OCI-LY1 (cell line): ENCODE measurements at regions not wholly inside any gene's neighbourhood (a gene's known extent, or its start where the extent isn't known, plus 50 kb on each side); places are given as distances from the start of the nearest gene placed in this dataset.

Experiments used
- H2AFZ ChIP-seq: fragments of 200-600 bp; sonication (generic), shearing (Covaris generic); 2 replicates; pipeline ENCODE4 v1.6.0; 2014; ENCODE audit warnings: antibody characterized with exemption, mild to moderate bottlenecking, low read length
- H3F3A ChIP-seq: fragments of 200-600 bp; sonication (generic), shearing (Covaris generic); 2 replicates; pipeline ENCODE4 v1.6.0; 2014; ENCODE audit warnings: mild to moderate bottlenecking, antibody characterized with exemption, low read length, moderate library complexity; ENCODE audit not compliant: insufficient read depth
- H3K27ac ChIP-seq: fragments of 200-600 bp; sonication (generic); 2 replicates; pipeline ENCODE4 v1.5.1; 2014; ENCODE audit warnings: low read length, mixed run types, mild to moderate bottlenecking, low read depth; ENCODE audit not compliant: poor library complexity, severe bottlenecking
- H3K27me3 ChIP-seq: fragments of 200-600 bp; sonication (generic); 2 replicates; pipeline ENCODE4 v1.6.0; 2014; ENCODE audit warnings: antibody characterized with exemption, mild to moderate bottlenecking, low read length, moderate library complexity; ENCODE audit not compliant: insufficient read depth
- H3K36me3 ChIP-seq: fragments of 200-600 bp; sonication (generic); 2 replicates; pipeline ENCODE4 v1.6.1; 2014; ENCODE audit warnings: mild to moderate bottlenecking, antibody characterized with exemption, low read length, moderate library complexity, mixed read lengths; ENCODE audit not compliant: insufficient read depth
- H3K4me1 ChIP-seq: fragments of 200-600 bp; sonication (generic); 2 replicates; pipeline ENCODE4 v1.5.1; 2014; ENCODE audit warnings: mild to moderate bottlenecking, low read length, moderate library complexity; ENCODE audit not compliant: insufficient read depth, severe bottlenecking
- H3K4me2 ChIP-seq: fragments of 200-600 bp; sonication (generic), shearing (Covaris generic); 2 replicates; pipeline ENCODE4 v1.6.1; 2014; ENCODE audit warnings: low read length
- H3K4me3 ChIP-seq: fragments of 200-600 bp; sonication (generic); 2 replicates; pipeline ENCODE4 v1.5.1; 2014; ENCODE audit warnings: low read length, low read depth, mild to moderate bottlenecking, mixed read lengths; ENCODE audit not compliant: poor library complexity, severe bottlenecking
- H3K79me2 ChIP-seq: fragments of 200-600 bp; shearing (Covaris generic); 2 replicates; pipeline ENCODE4 v1.6.1; 2016; ENCODE audit warnings: mixed run types, low read length, mixed read lengths; ENCODE audit not compliant: insufficient read depth
- H3K9ac ChIP-seq: fragments of 200-600 bp; sonication (generic), shearing (Covaris generic); 2 replicates; pipeline ENCODE4 v1.6.1; 2014; ENCODE audit warnings: mild to moderate bottlenecking, low read length, mixed read lengths
- H3K9me2 ChIP-seq: fragments of 200-600 bp; sonication (generic), shearing (Covaris generic); 2 replicates; pipeline ENCODE4 v1.6.1; 2014; ENCODE audit warnings: low read depth, mild to moderate bottlenecking, low read length, mixed read lengths
- H3K9me3 ChIP-seq: fragments of 200-600 bp; shearing (Covaris generic); 2 replicates; pipeline ENCODE4 v1.6.1; 2014; ENCODE audit warnings: low read length, mixed read lengths
- H4K20me1 ChIP-seq: fragments of 200-600 bp; sonication (generic), shearing (Covaris generic); 2 replicates; pipeline ENCODE4 v1.6.0; 2016; ENCODE audit warnings: mild to moderate bottlenecking, low read length; ENCODE audit not compliant: insufficient read depth
- EZH2 ChIP-seq: fragments of 200-600 bp; sonication (generic), shearing (Covaris generic); IDR thresholded peaks from 2 replicates; pipeline ENCODE4 v1.8.0; 2017; ENCODE audit warnings: borderline replicate concordance, mixed run types, mild to moderate bottlenecking, antibody characterized with exemption, low read length, moderate library complexity, mixed read lengths
- TF ChIP-seq, protein P1 (sequence below): fragments of 200-600 bp; sonication (generic), shearing (Covaris generic); IDR thresholded peaks from 2 replicates; pipeline ENCODE4 v1.5.1; 2017; ENCODE audit warnings: mild to moderate bottlenecking, antibody characterized with exemption, low read length, moderate library complexity, mixed read lengths

- H3K9me3 ChIP-seq, result no peaks in the 10 kb centered on the region
- H3K9me2 ChIP-seq, result no peaks in the 10 kb centered on the region
- no peaks in the 10 kb centered on the region for H4K20me1 ChIP-seq
- no peak overlapping the region for H3K4me3 ChIP-seq
- no peaks in the 10 kb centered on the region for H3K36me3 ChIP-seq
- no peaks in the 10 kb centered on the region for H3F3A ChIP-seq
- no peaks in the 10 kb centered on the region for H3K4me1 ChIP-seq
- H3K27me3 ChIP-seq, result no peaks in the 10 kb centered on the region
- H3K27ac ChIP-seq, result no peak overlapping the region
- no peak for TF ChIP-seq EZH2
- TF ChIP-seq, protein P1, sequence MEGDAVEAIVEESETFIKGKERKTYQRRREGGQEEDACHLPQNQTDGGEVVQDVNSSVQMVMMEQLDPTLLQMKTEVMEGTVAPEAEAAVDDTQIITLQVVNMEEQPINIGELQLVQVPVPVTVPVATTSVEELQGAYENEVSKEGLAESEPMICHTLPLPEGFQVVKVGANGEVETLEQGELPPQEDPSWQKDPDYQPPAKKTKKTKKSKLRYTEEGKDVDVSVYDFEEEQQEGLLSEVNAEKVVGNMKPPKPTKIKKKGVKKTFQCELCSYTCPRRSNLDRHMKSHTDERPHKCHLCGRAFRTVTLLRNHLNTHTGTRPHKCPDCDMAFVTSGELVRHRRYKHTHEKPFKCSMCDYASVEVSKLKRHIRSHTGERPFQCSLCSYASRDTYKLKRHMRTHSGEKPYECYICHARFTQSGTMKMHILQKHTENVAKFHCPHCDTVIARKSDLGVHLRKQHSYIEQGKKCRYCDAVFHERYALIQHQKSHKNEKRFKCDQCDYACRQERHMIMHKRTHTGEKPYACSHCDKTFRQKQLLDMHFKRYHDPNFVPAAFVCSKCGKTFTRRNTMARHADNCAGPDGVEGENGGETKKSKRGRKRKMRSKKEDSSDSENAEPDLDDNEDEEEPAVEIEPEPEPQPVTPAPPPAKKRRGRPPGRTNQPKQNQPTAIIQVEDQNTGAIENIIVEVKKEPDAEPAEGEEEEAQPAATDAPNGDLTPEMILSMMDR, result no peak
- no peak overlapping the region for H2AFZ ChIP-seq
- H3K79me2 ChIP-seq, result no peaks in the 10 kb centered on the region
- no peak overlapping the region for H3K9ac ChIP-seq
- H3K4me2 ChIP-seq, result no peak overlapping the region
These were observed 181.2 kb upstream of the EDIL3 start for GRCh38 chr5:84565866-84566265.

- H3K9ac ChIP-seq, result no peak overlapping the region
- no peak overlapping the region for H2AFZ ChIP-seq
- TF ChIP-seq, protein P1, result no peak
- no peak for TF ChIP-seq EZH2
- H3K36me3 ChIP-seq, result no peaks in the 10 kb centered on the region
- H3K9me3 ChIP-seq, result no peaks in the 10 kb centered on the region
- no peak overlapping the region for H3K27ac ChIP-seq
- H3K27me3 ChIP-seq, result no peaks in the 10 kb centered on the region
- H3K4me2 ChIP-seq, result no peak overlapping the region
- no peaks in the 10 kb centered on the region for H3K4me1 ChIP-seq
- no peak overlapping the region for H3K4me3 ChIP-seq
- H4K20me1 ChIP-seq, result no peaks in the 10 kb centered on the region
- no peaks in the 10 kb centered on the region for H3K9me2 ChIP-seq
- no peaks in the 10 kb centered on the region for H3K79me2 ChIP-seq
- H3F3A ChIP-seq, result no peaks in the 10 kb centered on the region
These were observed 179.8 kb upstream of the EDIL3 start for GRCh38 chr5:84564321-84565075.

DNA sequence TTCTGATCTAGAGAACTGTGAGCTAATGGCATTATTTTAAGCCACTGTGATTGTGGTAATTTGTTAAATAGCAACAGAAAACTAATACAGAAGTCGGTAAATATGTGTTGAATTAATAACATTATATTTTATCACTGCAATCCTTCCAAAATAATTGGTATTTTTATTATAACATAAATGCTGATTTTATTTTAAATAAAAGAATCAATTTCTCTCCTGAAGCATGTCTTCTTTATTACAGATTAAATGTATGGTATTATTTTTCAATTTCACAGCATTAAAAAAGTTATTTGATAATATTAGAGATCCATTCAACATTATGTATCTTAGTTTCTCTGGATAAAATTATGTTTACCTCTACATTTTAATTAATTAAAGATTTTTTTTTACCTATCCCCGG lies 165.5 kb upstream of the EDIL3 start:
- Histone ChIP-seq H4K20me1 (no peaks in the 10 kb centered on the region), H3K9ac (no peak overlapping the region), H3K4me3 (no peak overlapping the region), H3K79me2 (no peaks in the 10 kb centered on the region), H3K4me2 (no peak overlapping the region), H3K27me3 (no peaks in the 10 kb centered on the region), H3K27ac (no peak overlapping the region), H2AFZ (no peak overlapping the region), H3K4me1 (no peaks in the 10 kb centered on the region), H3K9me3 (no peaks in the 10 kb centered on the region), H3K36me3 (no peaks in the 10 kb centered on the region), H3F3A (no peaks in the 10 kb centered on the region), H3K9me2 (no peaks in the 10 kb centered on the region)
- no peak for TF ChIP-seq EZH2
- TF ChIP-seq, protein P1, result no peak
